Heart left ventricle (tissue), 16 donors: ENCODE measurements at regions not wholly inside any gene's neighbourhood (a gene's known extent, or its start where the extent isn't known, plus 50 kb on each side); places are given as distances from the start of the nearest gene placed in this dataset.

Source experiments
- ATAC-seq, 4 donors: fragments of 200-7000 bp; cut with Tn5 transposase; one replicate each; pipeline ENCODE4 v1.9.1; 2020 to 2022; ENCODE audit warnings: moderate library complexity in 4 of 4, mild to moderate bottlenecking in 3 of 4, moderate number of reproducible peaks in 1 of 4
- DNase-seq, 5 donors: peaks; one replicate each; pipeline ENCODE4 v3.0.0-alpha.2; 2020
- H3K27ac ChIP-seq, 12 donors: fragments of 200-600 bp; sonication (generic) in 4 of 12; one replicate each; pipeline versions ENCODE4 v1.5.0 to v1.8.0; 2016 to 2022; ENCODE audit warnings: mild to moderate bottlenecking in 2 of 12
- H3K27me3 ChIP-seq, 9 donors: fragments of 200-600 bp; sonication (generic) in 2 of 9; one replicate each; pipeline versions ENCODE4 v1.5.1 to v1.8.0; 2016 to 2022; ENCODE audit warnings: mild to moderate bottlenecking in 3 of 9
- H3K36me3 ChIP-seq, 9 donors: fragments of 200-600 bp; sonication (generic) in 2 of 9; one replicate each; pipeline versions ENCODE4 v1.5.0 to v1.8.0; 2018 to 2022; ENCODE audit warnings: mild to moderate bottlenecking in 2 of 9
- H3K4me1 ChIP-seq, 12 donors: fragments of 200-600 bp; sonication (generic) in 4 of 12; one replicate each; pipeline versions ENCODE4 v1.5.0 to v1.8.0; 2016 to 2022; ENCODE audit warnings: mild to moderate bottlenecking in 3 of 12
- H3K4me3 ChIP-seq, 12 donors: fragments of 200-600 bp; sonication (generic) in 4 of 12; one replicate each; pipeline versions ENCODE4 v1.5.0 to v1.8.0; 2017 to 2022; ENCODE audit warnings: mild to moderate bottlenecking in 9 of 12, moderate library complexity in 4 of 12
- H3K9me3 ChIP-seq, 12 donors: fragments of 200-600 bp; sonication (generic) in 4 of 12; one replicate each; pipeline versions ENCODE4 v1.5.0 to v1.8.0; 2016 to 2022; ENCODE audit warnings: mild to moderate bottlenecking in 1 of 12
- CTCF ChIP-seq, 12 donors: fragments of 200-600 bp; sonication (generic) in 4 of 12; IDR thresholded peaks; one replicate each; pipeline versions ENCODE4 v1.5.0 to v1.8.0; 2018 to 2022; ENCODE audit warnings: antibody characterized with exemption in 12 of 12, mild to moderate bottlenecking in 5 of 12
- POLR2A ChIP-seq, 2 donors: fragments of 450-650 bp; IDR thresholded peaks; one replicate each; pipeline ENCODE4 v1.6.1; 2017; ENCODE audit warnings: antibody characterized with exemption in 2 of 2, mild to moderate bottlenecking in 2 of 2, moderate library complexity in 2 of 2
- WGBS, 4 donors: extraction: QIAGEN DNeasy Blood & Tissue Kit in 2 of 4; methylation state at CpG; one replicate each; pipeline versions ENCODE4 v1.1.5 to v1.1.7; 2013 to 2018; 5-methylcytosine and 5-hydroxymethylcytosine counted together
- intact Hi-C, 10 donors: fragments of 100-400 bp; cut with DNase I; formaldehyde crosslinking; loops; one replicate each; pipeline versions ENCODE4 v1.11.1 to v1.14.2; 2022
- donor health status: ischemic (EF 13 %, LVEDD 7.1; RV severe dilation, severe dysfunction).
- donor health status: healthy with polysubstance abuse.
- donor health status: DM: no; HTN: yes; CAD: no.
- donor health status: DM: no; HTN: no; CAD: no.
- donor health status: ischemic (EF 25% LVEDD 6.9; RV normal size, moderate dysfunction).
- donor health status: ischemic (EF 25% LVEDD 5.7; RV mildly dilated, moderate dysfunction).
- donor health status: healthy.
- donor health status: DM: yes; HTN: yes; CAD: no.
- donor health status: ischemic (EF 35%, LVEDD 5.7; RV mildly dilated, moderate dysfunction).
- donor health status: nonischemic (EF 11% LVEDD 7.7; RV severe dilation, severe dysfunction).
- donor health status: DM: yes; HTN: yes; CAD: no.
- donor health status: PGD.
- donor health status: ischemic (EF 29% LVEDD 5.4; RV normal size, mild dysfunction).
- donor health status: nonischemic (EF 23%, LVEDD 6.1; RV moderate dilation, normal function).

- intact Hi-C loops = no loop called here
- no peak for ATAC-seq
- DNase-seq = no peak
- TF ChIP-seq CTCF (IDR thresholded peaks at IDR 0.05) (no peak), POLR2A (IDR thresholded peaks at IDR 0.05) (no peak)
- Histone ChIP-seq H3K4me1 (no peaks in the 10 kb centered on the region), H3K27ac (no peak overlapping the region), H3K36me3 (no peaks in the 10 kb centered on the region), H3K9me3 (no peaks in the 10 kb centered on the region), H3K27me3 (no peaks in the 10 kb centered on the region), H3K4me3 (no peak overlapping the region)
- WGBS, 4 donors = 87 to 91% (median 90%) methylated on average over 13 of the region's 13 CpGs
These were observed 246.7 kb downstream of the DHX15 start for GRCh38 chr4:24337451-24338190.

- H3K36me3 ChIP-seq = no peaks in the 10 kb centered on the region
- intact Hi-C loops = no loop called here
- no peaks in the 10 kb centered on the region for H3K9me3 ChIP-seq
- no peak overlapping the region for H3K4me3 ChIP-seq
- no peaks in the 10 kb centered on the region for H3K4me1 ChIP-seq
- no peak for DNase-seq
- no peak overlapping the region for H3K27ac ChIP-seq
- TF ChIP-seq CTCF (IDR thresholded peaks at IDR 0.05) (no peak), POLR2A (IDR thresholded peaks at IDR 0.05) (no peak)
- ATAC-seq = no peak
- 95% methylated on average over 4 of the region's 4 CpGs for WGBS, 4 donors
- no peaks in the 10 kb centered on the region for H3K27me3 ChIP-seq
These were observed 248.7 kb downstream of the DHX15 start for GRCh38 chr4:24335616-24336015.

GRCh38 chr4:24334906-24335305, 249.4 kb downstream of the DHX15 start:
- H3K27ac ChIP-seq = no peak overlapping the region
- 82 to 94% (median 89%) methylated on average over 3 of the region's 3 CpGs for WGBS, 4 donors
- H3K9me3 ChIP-seq = no peaks in the 10 kb centered on the region
- H3K27me3 ChIP-seq = no peaks in the 10 kb centered on the region
- no peaks in the 10 kb centered on the region for H3K4me1 ChIP-seq
- intact Hi-C loops = no loop called here
- no peaks in the 10 kb centered on the region for H3K36me3 ChIP-seq
- no peak for TF ChIP-seq POLR2A (IDR thresholded peaks at IDR 0.05)
- no peak for TF ChIP-seq CTCF (IDR thresholded peaks at IDR 0.05)
- DNase-seq = no peak
- ATAC-seq = no peak
- H3K4me3 ChIP-seq = no peak overlapping the region

- intact Hi-C loops = no loop called here
- Histone ChIP-seq H3K9me3 (no peaks in the 10 kb centered on the region), H3K4me1 (no peaks in the 10 kb centered on the region), H3K36me3 (no peaks in the 10 kb centered on the region), H3K27ac (no peak overlapping the region), H3K27me3 (no peaks in the 10 kb centered on the region), H3K4me3 (no peak overlapping the region)
- DNase-seq (no peak), ATAC-seq (peak in 3 of 4 donors; percentile 46 to 71 (median 50))
- TF ChIP-seq POLR2A (IDR thresholded peaks at IDR 0.05) = no peak
- no peak for TF ChIP-seq CTCF (IDR thresholded peaks at IDR 0.05)
These were observed 253.8 kb downstream of the DHX15 start for GRCh38 chr4:24330573-24330972.
